A549 (cell line): ENCODE measurements at regions not wholly inside any gene's neighbourhood (a gene's known extent, or its start where the extent isn't known, plus 50 kb on each side); places are given as distances from the start of the nearest gene placed in this dataset.

Source experiments
- ATAC-seq, 2 experiments: fragments of 200-7000 bp in 1 of 2; fragments of >200 bp in 1 of 2; cut with Nextera tagmentation in 1 of 2; cut with Tn5 transposase in 1 of 2; 3 replicates each; pipeline versions ENCODE4 v1.8.0 to v1.9.1; 2018 to 2020; ENCODE audit warnings: mild to moderate bottlenecking in 1 of 2, moderate library complexity in 1 of 2
- CTCF ChIA-PET: fragments of 300-600 bp; sonication (Branson Sonifier 250); formaldehyde crosslinking; extraction: SDS; loops from one replicate; lab custom pipeline; 2021; ENCODE audit warnings: antibody characterized with exemption, inconsistent platforms; lab: Yijun Ruan, JAX
- POLR2A ChIA-PET: fragments of 350-600 bp; formaldehyde crosslinking; extraction: SDS; loops from one replicate; lab custom pipeline; 2021; ENCODE audit warnings: antibody characterized with exemption, inconsistent platforms; lab: Yijun Ruan, JAX
- DNase-seq, 2 experiments: peaks; one replicate each; pipeline versions ENCODE4 v3.0.0 to v3.0.0-alpha.2; 2011 to 2016; ENCODE audit warnings: low read depth in 1 of 2, low spot score in 1 of 2
- FAIRE-seq: peaks from 2 replicates; lab custom pipeline; 2011; peaks lifted over from hg19 to GRCh38; lab: Jason Lieb, UNC
- H3K27ac ChIP-seq, 2 experiments: fragments of >200 bp; sonication (Bioruptor Twin); formaldehyde crosslinking; 3 replicates each; pipeline ENCODE4 v1.5.1; 2016 to 2017
- H3K4me1 ChIP-seq: fragments of >200 bp; sonication (Bioruptor Twin); formaldehyde crosslinking; 3 replicates; pipeline ENCODE4 v1.6.1; 2016
- H3K4me2 ChIP-seq: fragments of >200 bp; sonication (Bioruptor Twin); formaldehyde crosslinking; 3 replicates; pipeline ENCODE4 v1.6.1; 2016
- H3K4me3 ChIP-seq: fragments of >200 bp; sonication (Bioruptor Twin); formaldehyde crosslinking; 3 replicates; pipeline ENCODE4 v1.5.1; 2016
- H3K9me3 ChIP-seq: fragments of >200 bp; sonication (Bioruptor Twin); formaldehyde crosslinking; 3 replicates; pipeline ENCODE4 v1.6.1; 2016
- ATOH8 ChIP-seq: fragments of 250-450 bp; sonication (Bioruptor Pico); IDR thresholded peaks from 2 replicates; pipeline ENCODE4 v1.5.0; 2020; ENCODE audit warnings: low read depth, mild to moderate bottlenecking, moderate library complexity
- BHLHE40 ChIP-seq: IDR thresholded peaks from 2 replicates; pipeline ENCODE4 v1.6.1; 2012; ENCODE audit warnings: low read depth, low read length, inconsistent platforms
- CBX2 ChIP-seq: fragments of 200-600 bp; sonication (generic); IDR thresholded peaks from 2 replicates; pipeline ENCODE4 v1.6.1; 2016; ENCODE audit warnings: low read depth, mild to moderate bottlenecking, borderline replicate concordance
- CBX8 ChIP-seq: fragments of 200-600 bp; sonication (generic); IDR thresholded peaks from 2 replicates; pipeline ENCODE4 v1.6.1; 2016
- CEBPB ChIP-seq, 2 experiments: fragments of >200 bp in 1 of 2; sonication (Bioruptor Twin) in 1 of 2; formaldehyde crosslinking in 1 of 2; IDR thresholded peaks; 2 replicates each; pipeline ENCODE4 v1.6.1; 2012 to 2016
- CHD4 ChIP-seq: fragments of 200-600 bp; sonication (generic); IDR thresholded peaks from 2 replicates; pipeline ENCODE4 v1.6.1; 2016; ENCODE audit warnings: antibody characterized with exemption, mild to moderate bottlenecking, borderline replicate concordance
- ELK1 ChIP-seq: fragments of 150-350 bp; IDR thresholded peaks from 2 replicates; pipeline ENCODE4 v1.6.1; 2014; ENCODE audit warnings: low read depth, mild to moderate bottlenecking, low read length
- EP300 ChIP-seq, 2 experiments: fragments of >200 bp; sonication (Bioruptor Twin); formaldehyde crosslinking; IDR thresholded peaks; 2 replicates in 1 of 2; 3 replicates in 1 of 2; pipeline ENCODE4 v1.6.1; 2016 to 2017
- ESRRA ChIP-seq: fragments of 150-350 bp; IDR thresholded peaks from 2 replicates; pipeline ENCODE4 v1.6.1; 2014; ENCODE audit warnings: mild to moderate bottlenecking, low read length, borderline replicate concordance
- FOXS1 ChIP-seq: fragments of 250-450 bp; sonication (Bioruptor Pico); IDR thresholded peaks from 2 replicates; pipeline ENCODE4 v1.5.0; 2020; ENCODE audit warnings: mild to moderate bottlenecking, moderate library complexity
- HEYL ChIP-seq: fragments of 250-450 bp; sonication (Bioruptor Pico); IDR thresholded peaks from 2 replicates; pipeline ENCODE4 v1.8.0; 2021; ENCODE audit warnings: mild to moderate bottlenecking, moderate library complexity
- HOXB13 ChIP-seq: fragments of 250-450 bp; sonication (Bioruptor Pico); IDR thresholded peaks from 2 replicates; pipeline ENCODE4 v1.5.0; 2020; ENCODE audit warnings: low read depth, mild to moderate bottlenecking, moderate library complexity
- JUN ChIP-seq, 2 experiments: fragments of >200 bp; sonication (Bioruptor Twin); formaldehyde crosslinking; IDR thresholded peaks; 2 replicates in 1 of 2; 3 replicates in 1 of 2; pipeline ENCODE4 v1.6.1; 2016 to 2017
- KDM5A ChIP-seq: fragments of 200-600 bp; sonication (generic); IDR thresholded peaks from 2 replicates; pipeline ENCODE4 v1.6.1; 2016; ENCODE audit warnings: antibody characterized with exemption, mild to moderate bottlenecking
- MYC ChIP-seq: IDR thresholded peaks from 2 replicates; pipeline ENCODE4 v1.6.1; 2012; ENCODE audit warnings: mild to moderate bottlenecking, inconsistent platforms, low read length, improper control_type of control experiment, borderline replicate concordance
- NPAS2 ChIP-seq: fragments of 250-450 bp; sonication (Bioruptor Pico); IDR thresholded peaks from 2 replicates; pipeline ENCODE4 v1.8.0; 2022; ENCODE audit warnings: mild to moderate bottlenecking, moderate library complexity, borderline replicate concordance
- NR3C1 ChIP-seq: fragments of >200 bp; sonication (Bioruptor Twin); formaldehyde crosslinking; IDR thresholded peaks from 3 replicates; pipeline ENCODE4 v1.6.1; 2017
- PBX3 ChIP-seq: IDR thresholded peaks from 2 replicates; pipeline ENCODE4 v1.6.1; 2012
- PHF8 ChIP-seq: fragments of 200-600 bp; sonication (generic); IDR thresholded peaks from 2 replicates; pipeline ENCODE4 v1.6.1; 2016; ENCODE audit warnings: low read depth, mild to moderate bottlenecking, antibody characterized with exemption, moderate library complexity, borderline replicate concordance
- POLR2AphosphoS2 ChIP-seq: conservative IDR thresholded peaks from 2 replicates; pipeline ENCODE4 v1.6.1; 2012; ENCODE audit warnings: low read length, improper control_type of control experiment, inconsistent platforms
- RARB ChIP-seq: fragments of 250-450 bp; sonication (Bioruptor Pico); IDR thresholded peaks from 2 replicates; pipeline ENCODE4 v1.8.0; 2021; ENCODE audit warnings: mild to moderate bottlenecking, moderate library complexity
- RCOR1 ChIP-seq: fragments of 150-350 bp; IDR thresholded peaks from 2 replicates; pipeline ENCODE4 v1.6.1; 2014; ENCODE audit warnings: antibody characterized with exemption, low read length, low read depth
- RFX5 ChIP-seq: fragments of 450-650 bp; IDR thresholded peaks from 2 replicates; pipeline ENCODE4 v1.7.1; 2014; ENCODE audit warnings: antibody characterized with exemption, mild to moderate bottlenecking, moderate library complexity
- RNF2 ChIP-seq: fragments of 200-600 bp; sonication (generic); IDR thresholded peaks from 2 replicates; pipeline ENCODE4 v1.6.1; 2016; ENCODE audit warnings: low read depth, mild to moderate bottlenecking, antibody characterized with exemption, moderate library complexity, borderline replicate concordance
- SMC3 ChIP-seq: fragments of >200 bp; sonication (Bioruptor Twin); formaldehyde crosslinking; IDR thresholded peaks from 3 replicates; pipeline ENCODE4 v1.6.1; 2018; ENCODE audit warnings: inconsistent platforms
- SREBF2 ChIP-seq: fragments of 450-650 bp; IDR thresholded peaks from 2 replicates; pipeline ENCODE4 v1.6.1; 2014; ENCODE audit warnings: mild to moderate bottlenecking, moderate library complexity
- TP53 ChIP-seq: fragments of 250-450 bp; sonication (Bioruptor Pico); IDR thresholded peaks from 2 replicates; pipeline ENCODE4 v1.5.0; 2021; ENCODE audit warnings: mild to moderate bottlenecking, moderate library complexity
- ZFP36 ChIP-seq: fragments of 450-650 bp; IDR thresholded peaks from 2 replicates; pipeline ENCODE4 v1.6.1; 2014; ENCODE audit warnings: borderline replicate concordance; ENCODE audit not compliant: partially characterized antibody
- WGBS: methylation state at CpG from one replicate; pipeline ENCODE4 v1.1.6; 2017; ENCODE audit errors: missing lambda C conversion rate; 5-methylcytosine and 5-hydroxymethylcytosine counted together
- TF ChIP-seq, protein P1 (sequence below): IDR thresholded peaks from 2 replicates; pipeline ENCODE4 v1.6.1; 2012
- TF ChIP-seq, protein P2 (sequence below): fragments of >200 bp; sonication (Bioruptor Twin); formaldehyde crosslinking; IDR thresholded peaks from 2 replicates; pipeline ENCODE4 v1.6.1; 2016
- TF ChIP-seq, protein P3 (sequence below): fragments of 200-600 bp; sonication (generic); IDR thresholded peaks from 2 replicates; pipeline ENCODE4 v1.6.1; 2016; ENCODE audit warnings: antibody characterized with exemption, mild to moderate bottlenecking, moderate library complexity

DNA sequence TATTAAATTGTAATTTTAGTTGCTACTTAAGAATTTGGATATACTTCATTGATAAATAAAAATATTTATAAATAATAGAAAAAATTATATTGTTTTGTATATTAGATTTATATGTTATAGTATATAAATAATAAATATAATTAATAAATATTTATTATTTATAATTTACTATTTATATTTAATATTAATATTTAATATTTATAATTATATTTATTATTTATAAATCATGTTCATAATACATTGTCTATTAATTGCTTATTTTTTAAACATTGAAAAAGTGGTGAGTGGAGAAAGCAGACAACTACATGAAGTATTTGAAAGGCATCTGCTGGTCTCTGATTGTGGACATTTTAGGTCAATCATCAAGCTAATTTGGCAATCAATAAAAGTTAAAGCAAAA is 464.5 kb downstream of the MMUT start:
- ChIA-PET CTCF (no interaction called here), POLR2A (no interaction called here)
- DNase-seq (no peak), ATAC-seq (no peak), FAIRE-seq (no peak)
- Histone ChIP-seq H3K4me2 (no peak overlapping the region), H3K4me3 (no peak overlapping the region), H3K27ac (no peak overlapping the region), H3K4me1 (peaks cover 18% of the 10 kb centered on the region), H3K9me3 (no peaks in the 10 kb centered on the region)
- TF ChIP-seq ZFP36 (no peak), RARB (no peak), CEBPB (IDR thresholded peaks at IDR 0.05) (no peak), KDM5A (no peak), HEYL (CRISPR knock-in tag) (no peak), NPAS2 (CRISPR knock-in tag) (no peak), ELK1 (no peak), EP300 (IDR thresholded peaks at IDR 0.05) (no peak), TP53 (CRISPR knock-in tag) (no peak), CBX8 (no peak), ESRRA (no peak), SMC3 (no peak), RNF2 (no peak), RCOR1 (no peak), PBX3 (no peak)

GRCh38 chr6:48996461-48997119 is 466.5 kb downstream of the MMUT start:
- Histone ChIP-seq H3K4me1 (peaks cover 7% of the 10 kb centered on the region), H3K27ac (no peak overlapping the region), H3K9me3 (no peaks in the 10 kb centered on the region), H3K4me3 (no peak overlapping the region), H3K4me2 (no peak overlapping the region)
- POLR2A ChIA-PET: no interaction called here
- ATAC-seq (no peak), FAIRE-seq (no peak), DNase-seq (no peak)
- CTCF ChIA-PET: no interaction called here
- TF ChIP-seq, protein P1, sequence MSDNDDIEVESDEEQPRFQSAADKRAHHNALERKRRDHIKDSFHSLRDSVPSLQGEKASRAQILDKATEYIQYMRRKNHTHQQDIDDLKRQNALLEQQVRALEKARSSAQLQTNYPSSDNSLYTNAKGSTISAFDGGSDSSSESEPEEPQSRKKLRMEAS: no peak
- TF ChIP-seq RNF2 (no peak), HOXB13 (CRISPR knock-in tag) (no peak), ZFP36 (no peak), MYC (no peak), CHD4 (no peak), PHF8 (no peak), ATOH8 (CRISPR knock-in tag) (no peak), BHLHE40 (no peak), SREBF2 (no peak), RFX5 (no peak), JUN (IDR thresholded peaks at IDR 0.05) (no peak), NR3C1 (no peak), CBX2 (no peak), FOXS1 (CRISPR knock-in tag) (no peak), POLR2AphosphoS2 (no peak)
- TF ChIP-seq, protein P2, sequence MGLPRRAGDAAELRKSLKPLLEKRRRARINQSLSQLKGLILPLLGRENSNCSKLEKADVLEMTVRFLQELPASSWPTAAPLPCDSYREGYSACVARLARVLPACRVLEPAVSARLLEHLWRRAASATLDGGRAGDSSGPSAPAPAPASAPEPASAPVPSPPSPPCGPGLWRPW: no peak
- TF ChIP-seq, protein P3, sequence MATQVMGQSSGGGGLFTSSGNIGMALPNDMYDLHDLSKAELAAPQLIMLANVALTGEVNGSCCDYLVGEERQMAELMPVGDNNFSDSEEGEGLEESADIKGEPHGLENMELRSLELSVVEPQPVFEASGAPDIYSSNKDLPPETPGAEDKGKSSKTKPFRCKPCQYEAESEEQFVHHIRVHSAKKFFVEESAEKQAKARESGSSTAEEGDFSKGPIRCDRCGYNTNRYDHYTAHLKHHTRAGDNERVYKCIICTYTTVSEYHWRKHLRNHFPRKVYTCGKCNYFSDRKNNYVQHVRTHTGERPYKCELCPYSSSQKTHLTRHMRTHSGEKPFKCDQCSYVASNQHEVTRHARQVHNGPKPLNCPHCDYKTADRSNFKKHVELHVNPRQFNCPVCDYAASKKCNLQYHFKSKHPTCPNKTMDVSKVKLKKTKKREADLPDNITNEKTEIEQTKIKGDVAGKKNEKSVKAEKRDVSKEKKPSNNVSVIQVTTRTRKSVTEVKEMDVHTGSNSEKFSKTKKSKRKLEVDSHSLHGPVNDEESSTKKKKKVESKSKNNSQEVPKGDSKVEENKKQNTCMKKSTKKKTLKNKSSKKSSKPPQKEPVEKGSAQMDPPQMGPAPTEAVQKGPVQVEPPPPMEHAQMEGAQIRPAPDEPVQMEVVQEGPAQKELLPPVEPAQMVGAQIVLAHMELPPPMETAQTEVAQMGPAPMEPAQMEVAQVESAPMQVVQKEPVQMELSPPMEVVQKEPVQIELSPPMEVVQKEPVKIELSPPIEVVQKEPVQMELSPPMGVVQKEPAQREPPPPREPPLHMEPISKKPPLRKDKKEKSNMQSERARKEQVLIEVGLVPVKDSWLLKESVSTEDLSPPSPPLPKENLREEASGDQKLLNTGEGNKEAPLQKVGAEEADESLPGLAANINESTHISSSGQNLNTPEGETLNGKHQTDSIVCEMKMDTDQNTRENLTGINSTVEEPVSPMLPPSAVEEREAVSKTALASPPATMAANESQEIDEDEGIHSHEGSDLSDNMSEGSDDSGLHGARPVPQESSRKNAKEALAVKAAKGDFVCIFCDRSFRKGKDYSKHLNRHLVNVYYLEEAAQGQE: no peak
- WGBS: 55% methylated on average over 6 of the region's 6 CpGs
